ENCODE measurements at regions not wholly inside any gene's neighbourhood (a gene's known extent, or its start where the extent isn't known, plus 50 kb on each side); places are given as distances from the start of the nearest gene placed in this dataset.

DNA sequence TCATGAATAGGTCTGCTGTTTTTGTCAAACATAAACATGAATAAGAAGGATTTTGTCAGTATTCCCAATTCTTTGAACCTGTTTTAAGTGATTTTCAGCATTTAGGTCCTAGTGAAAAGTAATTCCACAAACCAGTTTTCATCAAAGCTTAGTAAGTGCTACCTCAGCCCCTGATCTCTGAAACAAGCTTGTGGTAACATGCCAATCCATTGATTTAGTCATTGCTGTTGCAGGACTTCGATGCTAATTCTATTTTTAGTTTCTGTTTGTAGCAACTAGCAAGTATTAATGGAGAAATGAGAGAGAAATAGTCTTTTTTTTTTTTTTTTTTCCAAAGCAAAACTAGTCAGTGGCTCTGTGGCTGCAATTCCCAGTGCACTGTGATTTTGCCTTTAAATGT, 91.4 kb downstream of the JRKL start:
- H4K8ac ChIP-seq (replicated peaks; ENCODE audit: insufficient read length, low read depth, low read length), result no peak overlapping the region
- H3K4me3 Mint-ChIP-seq, result no peak overlapping the region
- H2BK20ac ChIP-seq (ENCODE audit: low read depth, low read length, poor library complexity, severe bottlenecking), result no peak overlapping the region
- WGBS (ENCODE audit: extremely low coverage, insufficient read length, low lambda C conversion rate), result no CpG with 5 or more reads among the region's 1 CpG
- H3K4me2 ChIP-seq (ENCODE audit: insufficient read depth, insufficient read length, low read length), result no peak overlapping the region
- no peak overlapping the region for H3K56ac ChIP-seq (ENCODE audit: insufficient read length, low read depth, low read length)
- H3K4ac ChIP-seq (ENCODE audit: low read depth, low read length), result no peak overlapping the region
- H3K23ac ChIP-seq (ENCODE audit: insufficient read length, low read depth, low read length), result no peak overlapping the region
- no peak overlapping the region for H2BK12ac ChIP-seq (ENCODE audit: insufficient read length, low read depth, low read length)
- peaks cover 0 to 2% (median 0%) of the 10 kb centered on the region in 3 experiments; a peak in 2 of 7 replicates for H3K36me3 Mint-ChIP-seq (ENCODE audit: insufficient read depth in 1 of 3, low read depth in 3 of 3)
- peaks cover 1% of the 10 kb centered on the region; the same call in 1 of the 2 replicates for H3K27me3 Mint-ChIP-seq (ENCODE audit: low read depth)
- H3K18ac ChIP-seq (ENCODE audit: insufficient read length, low read depth, low read length), result no peak overlapping the region
- no peaks in the 10 kb centered on the region for H3K9me3 ChIP-seq (ENCODE audit: control insufficient read depth, low read depth, low read length)
- H3K79me2 ChIP-seq (ENCODE audit: insufficient read depth, low read length), result no peaks in the 10 kb centered on the region
- H3K23me2 ChIP-seq (ENCODE audit: insufficient read length, low read depth, low read length, poor library complexity, severe bottlenecking), result no peaks in the 10 kb centered on the region
- no peaks in the 10 kb centered on the region for H3K4me1 ChIP-seq (ENCODE audit: insufficient read depth, low read length)
- H4K91ac ChIP-seq (ENCODE audit: insufficient read length, low read depth, low read length), result no peak overlapping the region
- no peaks in the 10 kb centered on the region for H3K79me1 ChIP-seq (ENCODE audit: insufficient read depth, low read depth, low read length, poor library complexity, severe bottlenecking)
- no peak overlapping the region for H3K27ac Mint-ChIP-seq
- TF ChIP-seq, protein P1, sequence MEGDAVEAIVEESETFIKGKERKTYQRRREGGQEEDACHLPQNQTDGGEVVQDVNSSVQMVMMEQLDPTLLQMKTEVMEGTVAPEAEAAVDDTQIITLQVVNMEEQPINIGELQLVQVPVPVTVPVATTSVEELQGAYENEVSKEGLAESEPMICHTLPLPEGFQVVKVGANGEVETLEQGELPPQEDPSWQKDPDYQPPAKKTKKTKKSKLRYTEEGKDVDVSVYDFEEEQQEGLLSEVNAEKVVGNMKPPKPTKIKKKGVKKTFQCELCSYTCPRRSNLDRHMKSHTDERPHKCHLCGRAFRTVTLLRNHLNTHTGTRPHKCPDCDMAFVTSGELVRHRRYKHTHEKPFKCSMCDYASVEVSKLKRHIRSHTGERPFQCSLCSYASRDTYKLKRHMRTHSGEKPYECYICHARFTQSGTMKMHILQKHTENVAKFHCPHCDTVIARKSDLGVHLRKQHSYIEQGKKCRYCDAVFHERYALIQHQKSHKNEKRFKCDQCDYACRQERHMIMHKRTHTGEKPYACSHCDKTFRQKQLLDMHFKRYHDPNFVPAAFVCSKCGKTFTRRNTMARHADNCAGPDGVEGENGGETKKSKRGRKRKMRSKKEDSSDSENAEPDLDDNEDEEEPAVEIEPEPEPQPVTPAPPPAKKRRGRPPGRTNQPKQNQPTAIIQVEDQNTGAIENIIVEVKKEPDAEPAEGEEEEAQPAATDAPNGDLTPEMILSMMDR (conservative IDR thresholded peaks at IDR 0.05), result no peak
- H3T11ph ChIP-seq (ENCODE audit: low read length), result no peak overlapping the region
- no peak overlapping the region for H4K5ac ChIP-seq (ENCODE audit: insufficient read length, low read depth, low read length)
- no peak overlapping the region for H2AFZ ChIP-seq (ENCODE audit: low read length)
- no peak overlapping the region for H2AK5ac ChIP-seq (ENCODE audit: insufficient read length, low read length)
- H3K4me1 Mint-ChIP-seq, result peaks cover 0 to 2% of the 10 kb centered on the region in 2 experiments; a peak in 1 of 4 replicates
- H2BK5ac ChIP-seq (ENCODE audit: insufficient read length, low read length), result no peak overlapping the region
- no peak overlapping the region for H3K9ac ChIP-seq (ENCODE audit: extremely low read depth, insufficient read length, low read length)
- H2BK15ac ChIP-seq (ENCODE audit: low read depth, low read length), result no peak overlapping the region
- H3K14ac ChIP-seq (ENCODE audit: insufficient read depth, low read length), result no peak overlapping the region
- DNase-seq, result no peak
- no peak overlapping the region for H2BK120ac ChIP-seq (ENCODE audit: low read depth, low read length, poor library complexity, severe bottlenecking)
- H3K27me3 ChIP-seq (ENCODE audit: insufficient read depth, low read length), result no peaks in the 10 kb centered on the region
- no peak overlapping the region for H3K27ac ChIP-seq (ENCODE audit: insufficient read length, low read depth, low read length)
- no peaks in the 10 kb centered on the region for H4K20me1 ChIP-seq (ENCODE audit: control insufficient read depth, insufficient read depth, insufficient read length)
- peaks cover 7 to 12% of the 10 kb centered on the region in 2 experiments; a peak in 4 of 5 replicates for H3K9me3 Mint-ChIP-seq
